H1 (cell line): ENCODE measurements at regions not wholly inside any gene's neighbourhood (a gene's known extent, or its start where the extent isn't known, plus 50 kb on each side); places are given as distances from the start of the nearest gene placed in this dataset.

ENCODE experiments used
- CTCF ChIA-PET: fragments of 300-600 bp; sonication (Branson Sonifier 250); formaldehyde crosslinking; loops from one replicate; lab custom pipeline; 2021; ENCODE audit not compliant: partially characterized antibody; lab: Charles Lee
- POLR2A ChIA-PET: fragments of 300-600 bp; sonication (Branson Sonifier 250); formaldehyde crosslinking; loops from one replicate; lab custom pipeline; 2021; ENCODE audit warnings: inconsistent platforms; ENCODE audit not compliant: partially characterized antibody; lab: Charles Lee
- DNase-seq, 2 experiments: peaks; one replicate each; pipeline versions ENCODE4 v3.0.0 to v3.0.0-alpha.2; 2010 to 2022; ENCODE audit warnings: low spot score in 2 of 2, low read depth in 1 of 2, mixed read lengths in 1 of 2
- FAIRE-seq: peaks from 2 replicates; lab custom pipeline; 2011; peaks lifted over from hg19 to GRCh38; lab: Jason Lieb, UNC
- H2AFZ ChIP-seq: 2 replicates; pipeline ENCODE4 v1.8.1; 2012; ENCODE audit warnings: low read length, inconsistent platforms
- H2AK5ac ChIP-seq: 2 replicates; pipeline ENCODE4 v1.6.1; 2013; ENCODE audit warnings: low read depth, low read length
- H2BK120ac ChIP-seq: replicated peaks from 2 replicates; pipeline ENCODE3; 2013; ENCODE audit warnings: low read depth, low read length, inconsistent platforms
- H2BK12ac ChIP-seq: 2 replicates; pipeline ENCODE4 v1.6.1; 2013; ENCODE audit warnings: low read depth, low read length
- H2BK15ac ChIP-seq: 2 replicates; pipeline ENCODE4 v1.6.1; 2013; ENCODE audit warnings: low read length
- H2BK20ac ChIP-seq: 2 replicates; pipeline ENCODE4 v1.6.1; 2013; ENCODE audit warnings: low read length
- H2BK5ac ChIP-seq: 2 replicates; pipeline ENCODE4 v1.6.1; 2013; ENCODE audit warnings: low read depth, low read length
- H3K14ac ChIP-seq: 2 replicates; pipeline ENCODE4 v1.6.1; 2013; ENCODE audit warnings: inconsistent platforms; ENCODE audit not compliant: insufficient read length
- H3K18ac ChIP-seq: 2 replicates; pipeline ENCODE4 v1.6.1; 2013; ENCODE audit warnings: low read length; ENCODE audit errors: extremely low read depth
- H3K23ac ChIP-seq: 2 replicates; pipeline ENCODE4 v1.6.1; 2013; ENCODE audit warnings: inconsistent platforms; ENCODE audit not compliant: insufficient read length
- H3K23me2 ChIP-seq: 2 replicates; pipeline ENCODE4 v1.6.1; 2013; ENCODE audit warnings: low read depth, low read length
- H3K27ac ChIP-seq: 2 replicates; pipeline ENCODE4 v1.6.1; 2011; ENCODE audit warnings: low read depth, low read length, inconsistent platforms
- H3K27me3 ChIP-seq, 4 experiments: replicated peaks in 1 of 4; 1 replicate in 1 of 4; 2 replicates in 3 of 4; pipeline versions ENCODE4 v1.6.1 to v1.8.1; 2011 to 2013; ENCODE audit warnings: low read length in 3 of 4, mild to moderate bottlenecking in 3 of 4, inconsistent platforms in 2 of 4, mixed read lengths in 2 of 4, moderate library complexity in 1 of 4; ENCODE audit not compliant: control insufficient read depth in 3 of 4, insufficient read depth in 3 of 4; ENCODE audit errors: extremely low read depth in 1 of 4
- H3K36me3 ChIP-seq, 4 experiments: 2 replicates each; pipeline versions ENCODE4 v1.6.1 to v1.8.1; 2011 to 2013; ENCODE audit warnings: mild to moderate bottlenecking in 4 of 4, low read length in 3 of 4, moderate library complexity in 2 of 4, control low read depth in 1 of 4, inconsistent platforms in 1 of 4; ENCODE audit not compliant: insufficient read depth in 4 of 4, control insufficient read depth in 2 of 4
- H3K4ac ChIP-seq: replicated peaks from 2 replicates; pipeline ENCODE3; 2013; ENCODE audit warnings: low read length, low read depth, mixed read lengths, inconsistent platforms; ENCODE audit not compliant: insufficient read length
- H3K4me1 ChIP-seq, 4 experiments: replicated peaks in 1 of 4; 1 replicate in 1 of 4; 2 replicates in 3 of 4; pipeline versions ENCODE4 v1.6.1 to v1.8.1; 2011 to 2013; ENCODE audit warnings: low read length in 3 of 4, inconsistent platforms in 2 of 4, mixed read lengths in 1 of 4; ENCODE audit not compliant: insufficient read depth in 4 of 4, control insufficient read depth in 3 of 4
- H3K4me2 ChIP-seq, 2 experiments: 2 replicates each; pipeline versions ENCODE4 v1.6.1 to v1.8.1; 2011 to 2013; ENCODE audit warnings: low read depth in 2 of 2, low read length in 2 of 2, control low read depth in 1 of 2, inconsistent platforms in 1 of 2, mild to moderate bottlenecking in 1 of 2; ENCODE audit not compliant: insufficient read depth in 1 of 2
- H3K4me3 ChIP-seq, 4 experiments: fragments of 200-600, 300-600 bp in 1 of 4; sonication (generic), shearing (Covaris generic), sonication (Bioruptor Twin) in 1 of 4; 2 replicates each; pipeline versions ENCODE4 v1.5.1 to v1.8.1; 2011 to 2016; ENCODE audit warnings: low read length in 4 of 4, low read depth in 3 of 4, control low read depth in 2 of 4, inconsistent platforms in 2 of 4, mild to moderate bottlenecking in 2 of 4, mixed read lengths in 1 of 4, moderate library complexity in 1 of 4; ENCODE audit not compliant: insufficient read depth in 2 of 4; ENCODE audit errors: extremely low read depth in 1 of 4
- H3K56ac ChIP-seq: replicated peaks from 2 replicates; pipeline ENCODE3; 2013; ENCODE audit warnings: low read depth, mild to moderate bottlenecking, mixed read lengths, low read length, inconsistent platforms; ENCODE audit not compliant: insufficient read length
- H3K79me1 ChIP-seq: 2 replicates; pipeline ENCODE4 v1.6.1; 2013; ENCODE audit warnings: low read depth, low read length, control low read depth
- H3K79me2 ChIP-seq, 2 experiments: 2 replicates each; pipeline versions ENCODE4 v1.6.1 to v1.8.1; 2012 to 2013; ENCODE audit warnings: low read length in 2 of 2, mild to moderate bottlenecking in 2 of 2, inconsistent platforms in 1 of 2; ENCODE audit not compliant: insufficient read depth in 2 of 2, control insufficient read depth in 1 of 2
- H3K9ac ChIP-seq, 4 experiments: replicated peaks in 1 of 4; 1 replicate in 1 of 4; 2 replicates in 3 of 4; pipeline versions ENCODE4 v1.6.1 to v1.8.1; 2011 to 2013; ENCODE audit warnings: low read depth in 3 of 4, low read length in 3 of 4, control low read depth in 2 of 4, mild to moderate bottlenecking in 2 of 4, moderate library complexity in 2 of 4, inconsistent platforms in 1 of 4; ENCODE audit errors: extremely low read depth in 1 of 4
- H3K9me3 ChIP-seq, 2 experiments: 2 replicates each; pipeline versions ENCODE4 v1.6.1 to v1.8.1; 2012 to 2013; ENCODE audit warnings: mild to moderate bottlenecking in 2 of 2, moderate library complexity in 2 of 2, control low read depth in 1 of 2, inconsistent platforms in 1 of 2, low read depth in 1 of 2, low read length in 1 of 2, mixed read lengths in 1 of 2; ENCODE audit not compliant: insufficient read depth in 2 of 2
- H4K20me1 ChIP-seq, 2 experiments: replicated peaks in 1 of 2; 2 replicates each; pipeline versions ENCODE3 to v1.8.1; 2011 to 2013; ENCODE audit warnings: inconsistent platforms in 2 of 2, low read length in 2 of 2, mild to moderate bottlenecking in 1 of 2; ENCODE audit not compliant: insufficient read depth in 2 of 2, control insufficient read depth in 1 of 2
- H4K5ac ChIP-seq: 2 replicates; pipeline ENCODE4 v1.6.1; 2013; ENCODE audit warnings: low read length, low read depth, mixed read lengths, inconsistent platforms; ENCODE audit not compliant: insufficient read length
- H4K8ac ChIP-seq: 2 replicates; pipeline ENCODE4 v1.8.0; 2013; ENCODE audit warnings: mild to moderate bottlenecking, moderate library complexity, low read length, inconsistent platforms; ENCODE audit not compliant: insufficient read depth; ENCODE audit errors: extremely low read depth
- H4K91ac ChIP-seq: replicated peaks from 2 replicates; pipeline ENCODE3; 2013; ENCODE audit warnings: low read length, mixed read lengths, inconsistent platforms; ENCODE audit not compliant: insufficient read length
- KDM5A ChIP-seq: fragments of 200-600 bp; IDR thresholded peaks from 2 replicates; pipeline ENCODE4 v1.7.1; 2012; ENCODE audit warnings: mild to moderate bottlenecking, low read length, inconsistent platforms, mixed read lengths
- TCF12 ChIP-seq: IDR thresholded peaks from 2 replicates; pipeline ENCODE4 v1.6.1; 2011; ENCODE audit warnings: low read depth, mild to moderate bottlenecking, low read length
- WGBS, 2 experiments: shearing (Covaris generic) in 1 of 2; methylation state at CpG; one replicate each; pipeline versions ENCODE4 v1.1.6 to v1.1.7; 2013 to 2015; ENCODE audit warnings: low lambda C conversion rate in 2 of 2, mixed read lengths in 2 of 2, inconsistent platforms in 1 of 2, low coverage in 1 of 2, missing lambda C conversion rate in 1 of 2; ENCODE audit not compliant: insufficient replicate concordance in 2 of 2, insufficient coverage in 1 of 2, insufficient read length in 1 of 2; ENCODE audit errors: extremely low coverage in 1 of 2, missing lambda C conversion rate in 1 of 2; 5-methylcytosine and 5-hydroxymethylcytosine counted together

GRCh38 chr6:141394565-141395051, 738.1 kb upstream of the GJE1 start:
- no peaks in the 10 kb centered on the region for H3K4me1 ChIP-seq
- H4K5ac ChIP-seq = no peak overlapping the region
- H2AK5ac ChIP-seq = no peak overlapping the region
- no peak overlapping the region; the same call in 1 of the 2 replicates for H3K27ac ChIP-seq
- no peak overlapping the region for H2BK120ac ChIP-seq
- no peaks in the 10 kb centered on the region for H3K79me2 ChIP-seq
- no peak overlapping the region for H3K18ac ChIP-seq
- H3K4me2 ChIP-seq = no peak overlapping the region
- H3K27me3 ChIP-seq = no peaks in the 10 kb centered on the region
- peak overlapping the region; percentile 17 for H4K91ac ChIP-seq
- POLR2A ChIA-PET = no interaction called here
- FAIRE-seq (no peak), DNase-seq (no peak)
- CTCF ChIA-PET = interaction anchor here (1.3 kb wide), 1 partner anchor 15 kb away, joined by 3 read pairs; no protein-coding TSS in a partner anchor
- H4K8ac ChIP-seq = no peak overlapping the region; the same call in 1 of the 2 replicates
- no peak overlapping the region for H3K4me3 ChIP-seq
- H2BK5ac ChIP-seq = 0 out of 2 replicates have a peak overlapping the region, but pooled peaks have one; percentile 4
- H3K4ac ChIP-seq = no peak overlapping the region
- H3K23ac ChIP-seq = no peak overlapping the region
- no peak overlapping the region for H2AFZ ChIP-seq
- H2BK12ac ChIP-seq = peak overlapping the region; percentile 11; the same call in 1 of the 2 replicates
- no peak overlapping the region; the same call in 1 of the 2 replicates for H2BK20ac ChIP-seq
- H3K36me3 ChIP-seq = peaks cover 0 to 13% (median 3%) of the 10 kb centered on the region in 4 experiments; a peak in 2 of 8 replicates
- peaks cover 6 to 13% of the 10 kb centered on the region in 2 experiments; a peak in 3 of 4 replicates for H3K9me3 ChIP-seq
- H3K9ac ChIP-seq = no peak overlapping the region
- H4K20me1 ChIP-seq = no peaks in the 10 kb centered on the region
- 98% methylated on average over 13 of the region's 13 CpGs; no CpG with 5 or more reads in 1 of the 2 experiments for WGBS, 2 experiments
- H3K14ac ChIP-seq = no peak overlapping the region
- no peaks in the 10 kb centered on the region for H3K23me2 ChIP-seq
- H3K79me1 ChIP-seq = no peaks in the 10 kb centered on the region
- no peak overlapping the region for H3K56ac ChIP-seq
- no peak overlapping the region for H2BK15ac ChIP-seq
- no peak for TF ChIP-seq KDM5A
- TF ChIP-seq TCF12 = no peak
